ENCODE measurements at regions not wholly inside any gene's neighbourhood (a gene's known extent, or its start where the extent isn't known, plus 50 kb on each side); places are given as distances from the start of the nearest gene placed in this dataset.
"Not testable (repeated sequence)": the region's sequence is repeated elsewhere in the genome, so short reads cannot be mapped to it uniquely, and the experiment has no call there.

DNA sequence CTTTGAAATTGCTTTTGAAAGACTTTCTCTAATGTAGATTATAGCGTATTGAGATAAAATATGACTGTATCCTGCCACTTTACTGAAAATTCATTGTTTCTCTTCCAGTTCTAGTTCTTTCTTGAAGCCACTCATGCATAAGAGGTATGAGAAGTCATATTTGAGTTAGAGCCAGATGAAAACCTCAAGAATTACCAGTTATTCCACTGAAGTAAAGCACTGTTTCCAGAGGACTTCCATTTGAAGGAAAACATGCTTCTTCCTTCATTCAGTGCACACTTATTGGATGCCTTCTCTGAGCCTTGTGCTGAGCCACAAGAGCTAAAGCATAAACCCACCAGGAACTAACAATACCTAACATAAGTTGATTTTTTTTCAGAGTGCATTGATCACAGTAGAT is 513.4 kb downstream of the ZNF385D start:
- DNase-seq: no peak

DNA sequence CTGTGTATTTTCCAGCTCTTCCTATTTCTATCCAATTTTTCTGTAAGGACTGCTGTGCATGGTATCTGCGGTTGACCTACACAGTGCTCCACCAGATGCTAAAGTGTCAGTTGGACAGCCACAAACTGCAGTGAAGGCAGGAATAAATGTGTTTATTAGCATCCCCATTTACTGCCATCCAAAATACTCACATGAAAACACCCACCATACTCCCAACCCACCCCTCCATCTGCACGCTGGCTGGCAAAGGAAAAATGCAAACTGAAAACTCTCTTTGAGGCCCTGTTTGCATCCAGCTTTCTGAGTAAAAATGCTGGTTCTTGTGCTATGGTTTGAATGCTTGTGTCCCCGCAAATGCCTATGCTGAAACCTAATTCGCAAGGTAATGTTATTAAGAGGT is 515.5 kb downstream of the ZNF385D start:
- DNase-seq: no peak

GRCh38 chr3:21234933-21235332 is 516.1 kb downstream of the ZNF385D start:
- no peak for DNase-seq

DNA sequence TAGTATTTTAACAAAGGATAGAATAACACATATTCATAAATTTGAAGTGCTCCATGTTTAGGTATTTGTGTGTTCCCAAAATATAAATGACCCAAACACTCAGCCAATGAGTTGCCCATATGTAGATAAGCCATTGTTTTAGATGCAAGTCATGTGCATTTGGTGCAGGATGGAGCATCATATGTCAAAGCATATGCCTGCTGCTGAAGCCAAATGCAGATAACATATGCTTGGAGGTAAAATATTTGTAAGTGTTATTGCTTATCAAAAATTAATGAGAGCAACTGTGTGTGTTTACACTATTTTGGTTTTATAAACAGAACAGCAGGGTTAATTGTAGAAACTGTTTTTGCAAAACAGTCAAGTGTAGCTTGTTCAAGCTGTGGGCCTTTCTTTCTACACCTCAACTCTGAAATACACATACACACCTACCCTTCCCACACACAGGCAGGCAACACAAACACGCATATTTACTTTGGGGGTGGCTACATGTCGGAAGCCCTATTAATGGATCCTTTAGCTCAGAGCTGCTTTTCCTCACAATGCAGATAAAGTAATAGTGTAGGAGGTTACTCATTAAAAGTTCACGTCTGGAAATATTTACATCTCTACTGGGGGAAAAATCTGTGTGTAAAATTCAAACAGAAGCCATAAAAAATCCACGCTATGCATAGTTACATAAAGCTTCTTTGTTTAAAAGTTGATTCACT is 521.4 kb downstream of the ZNF385D start:
- DNase-seq: no peak

- peak; percentile 50 to 74 for DNase-seq
These were observed 524.9 kb downstream of the ZNF385D start for GRCh38 chr3:21226086-21226485.

GRCh38 chr3:21220944-21221343 is 530.1 kb downstream of the ZNF385D start:
- DNase-seq: no peak

DNA sequence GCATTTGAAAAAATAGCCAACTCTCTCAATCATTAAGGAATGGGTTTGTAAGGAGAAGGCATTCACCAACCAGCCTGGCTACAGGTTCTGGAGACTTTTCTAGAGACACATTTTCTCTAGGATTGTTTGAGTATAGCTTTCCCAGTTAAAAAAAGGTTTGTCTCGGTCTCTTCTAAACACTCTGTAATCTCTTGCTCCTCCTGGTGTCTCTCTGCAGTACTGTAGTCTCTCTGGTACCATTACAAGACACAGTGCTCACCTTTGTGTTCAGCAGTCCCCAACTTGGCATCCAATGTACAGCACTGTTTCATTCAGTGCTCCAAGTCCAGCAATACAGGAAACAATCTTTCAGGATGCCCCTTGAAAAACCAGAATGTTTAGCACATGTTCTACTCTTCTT is 534.4 kb downstream of the ZNF385D start:
- DNase-seq: no peak

GRCh38 chr3:21204122-21204521 is 546.9 kb downstream of the ZNF385D start:
- DNase-seq: not testable (repeated sequence)

DNA sequence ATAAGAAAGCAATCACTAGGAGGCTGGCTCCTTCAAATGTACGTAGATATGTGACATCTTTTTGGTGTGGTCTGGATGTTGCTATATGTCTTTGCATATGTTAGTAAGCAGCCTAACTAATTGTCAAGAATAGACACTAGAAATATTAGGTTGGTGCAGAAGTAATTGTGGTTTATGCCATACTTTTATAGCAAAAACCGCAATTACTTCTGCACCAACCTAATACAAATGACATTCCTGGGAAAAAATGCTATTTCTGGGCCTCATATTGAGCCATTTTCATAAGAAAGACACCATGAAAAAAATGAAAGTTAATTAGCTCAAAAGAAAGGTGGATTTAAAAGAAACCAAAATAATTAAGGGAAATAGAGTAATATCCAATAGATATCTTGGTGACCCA is 555.8 kb downstream of the ZNF385D start:
- DNase-seq: no peak

DNA sequence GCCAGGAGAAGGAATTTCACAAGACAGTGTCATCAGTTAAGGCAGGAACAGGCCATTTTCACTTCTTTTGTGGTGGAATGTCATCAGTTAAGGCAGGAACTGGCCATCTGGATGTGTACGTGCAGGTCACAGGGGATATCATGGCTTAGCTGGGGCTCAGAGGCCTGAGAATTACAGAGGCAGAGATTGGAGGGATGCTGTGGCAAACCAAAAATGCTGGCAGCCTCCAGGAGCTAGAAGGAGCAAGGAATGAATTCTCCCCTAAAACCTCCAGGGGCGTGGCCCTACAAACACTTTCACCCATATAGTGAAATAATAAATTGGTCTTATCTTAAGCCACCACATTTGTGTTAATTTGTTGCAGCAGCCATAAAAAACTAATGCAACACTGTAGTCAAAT is 557.0 kb downstream of the ZNF385D start:
- not testable (repeated sequence) for DNase-seq

- no peak for DNase-seq
These were observed 562.6 kb downstream of the ZNF385D start for GRCh38 chr3:21188459-21188858.

DNA sequence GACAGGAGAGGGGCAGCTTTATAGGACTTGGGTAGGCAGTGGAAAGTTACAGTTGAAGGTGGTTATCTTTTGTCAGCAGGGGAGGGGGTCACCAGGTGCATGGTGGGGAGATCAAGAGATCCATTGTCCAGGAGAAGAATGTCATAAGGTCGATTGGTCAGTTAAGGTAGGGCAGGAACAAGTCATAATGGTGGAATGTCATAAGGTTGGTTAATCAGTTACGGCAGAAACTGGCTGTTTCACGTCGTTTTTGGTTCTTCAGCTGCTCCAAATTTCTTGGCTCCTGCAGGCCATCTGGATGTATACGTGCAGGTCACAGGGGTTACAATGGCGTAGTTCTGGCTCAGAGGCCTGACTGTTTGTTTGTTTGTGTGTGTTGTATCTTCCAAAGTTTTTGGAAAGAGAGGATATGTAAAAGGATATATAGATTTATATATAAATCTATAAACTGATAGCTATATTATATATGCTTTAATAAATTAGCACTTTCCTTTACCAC is 565.1 kb downstream of the ZNF385D start:
- DNase-seq: no peak

- DNase-seq: peak in 1 of 2 experiments; percentile 4
These were observed 576.5 kb downstream of the ZNF385D start for GRCh38 chr3:21174461-21174860.

- DNase-seq: no peak
These were observed 580.0 kb downstream of the ZNF385D start for GRCh38 chr3:21170964-21171363.

DNA sequence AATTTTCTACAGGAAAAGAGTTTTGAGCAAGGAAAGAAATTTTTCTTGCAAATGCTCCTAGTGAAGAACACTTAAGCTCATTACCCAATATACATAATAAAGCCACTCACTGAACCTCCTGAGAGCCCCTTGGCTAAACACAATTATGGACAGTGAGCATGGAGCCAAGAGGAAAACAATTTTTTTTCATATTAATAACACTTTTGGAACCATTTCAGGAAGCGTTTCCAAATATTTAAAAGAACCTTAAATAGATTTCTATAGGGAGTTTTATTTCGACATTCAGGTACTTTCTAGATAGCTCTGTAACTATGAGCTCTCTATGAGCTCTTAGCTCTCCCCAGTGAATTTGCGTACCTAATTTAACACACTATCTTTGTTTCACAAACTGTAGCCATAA is 581.1 kb downstream of the ZNF385D start:
- DNase-seq: no peak

DNA sequence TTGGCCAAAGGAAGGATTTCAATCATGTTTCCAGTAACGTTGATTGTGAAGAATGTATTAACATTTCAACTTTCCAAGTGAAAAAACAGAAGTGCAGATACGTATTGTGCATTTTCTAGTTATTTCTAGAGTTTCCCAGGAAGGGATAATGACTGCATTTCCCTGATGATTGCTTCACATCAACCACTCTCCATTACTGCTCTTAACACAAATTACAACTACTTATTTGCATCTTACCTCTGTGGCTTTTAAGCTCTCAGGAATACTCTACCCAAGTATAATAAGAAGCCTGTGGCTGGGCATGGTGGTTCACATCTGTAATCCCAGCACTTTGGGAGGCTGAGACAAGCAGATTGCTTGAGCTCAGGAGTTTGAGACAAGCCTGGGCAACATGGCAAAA is 582.5 kb downstream of the ZNF385D start:
- no peak for DNase-seq

DNA sequence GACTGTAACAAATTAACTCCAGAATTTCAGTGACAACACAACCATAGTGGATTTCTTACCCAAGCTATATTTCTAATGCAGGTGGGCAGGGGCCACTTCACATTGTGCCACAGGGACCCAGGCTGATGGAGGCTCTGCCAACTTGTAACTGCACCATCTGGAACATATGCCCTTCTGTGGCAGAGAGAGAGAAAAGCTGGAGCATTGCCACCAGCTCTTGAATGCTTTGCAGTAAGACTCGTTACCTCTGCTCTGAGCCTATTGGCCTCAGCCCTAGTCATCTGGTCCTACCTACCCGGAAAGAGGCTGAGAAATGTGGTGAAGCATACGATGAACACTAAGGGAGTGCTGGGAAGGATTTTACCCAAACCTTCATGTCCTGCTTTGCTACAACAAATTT is 587.1 kb downstream of the ZNF385D start:
- peak; percentile 32 to 83 for DNase-seq

DNA sequence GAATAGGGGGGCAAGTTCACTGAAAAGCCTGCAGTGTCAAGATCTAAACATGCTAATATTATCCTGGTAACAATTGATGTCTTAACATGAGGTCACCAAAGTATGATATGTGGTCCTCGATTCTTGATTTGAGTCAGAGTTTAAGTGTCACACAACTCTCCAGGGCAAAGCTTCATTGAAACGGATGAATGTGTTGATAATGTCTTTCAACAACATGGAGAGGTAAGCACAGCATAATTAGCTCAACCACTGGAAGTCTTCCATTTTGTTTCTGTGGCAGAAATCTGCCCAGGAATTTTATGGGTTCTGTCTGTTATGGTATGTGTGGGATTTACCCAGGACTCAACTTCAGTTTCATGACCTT is 591.5 kb downstream of the ZNF385D start:
- no peak for DNase-seq

DNA sequence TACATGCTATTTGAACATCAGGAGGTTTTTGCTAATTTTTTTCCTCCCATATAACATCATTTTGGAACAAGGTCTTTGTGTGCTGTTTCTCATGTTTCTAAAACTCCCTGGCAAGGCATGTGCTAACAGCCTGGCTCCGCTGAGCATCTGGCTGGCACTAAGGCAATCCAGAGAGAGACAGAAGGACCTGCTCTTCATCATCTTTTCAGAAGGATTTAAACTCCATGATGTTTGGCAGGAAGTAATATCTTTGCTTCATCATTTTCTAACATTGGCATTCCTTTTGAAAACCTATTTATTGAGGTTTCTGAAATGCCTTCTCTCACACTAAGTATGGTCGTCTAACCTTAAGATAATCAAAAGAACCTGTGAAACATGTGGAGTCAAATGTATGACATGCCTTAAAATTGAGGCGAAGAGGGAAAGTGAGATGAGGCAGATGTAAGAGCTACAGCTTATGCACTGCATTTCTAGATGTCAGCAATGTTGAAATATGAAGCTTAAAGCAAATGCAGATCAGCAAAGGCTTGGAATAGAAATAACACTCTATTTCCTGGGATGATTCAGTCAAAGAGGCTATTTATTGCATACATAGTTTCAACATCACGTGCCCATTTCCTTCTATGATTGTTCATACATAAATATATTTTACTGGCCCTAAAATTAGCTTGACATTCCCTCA is 592.0 kb downstream of the ZNF385D start:
- DNase-seq: no peak

- no peak for DNase-seq
These were observed 596.1 kb downstream of the ZNF385D start for GRCh38 chr3:21154911-21155310.

- DNase-seq: no peak
These were observed 598.5 kb downstream of the ZNF385D start for GRCh38 chr3:21152555-21152954.

DNA sequence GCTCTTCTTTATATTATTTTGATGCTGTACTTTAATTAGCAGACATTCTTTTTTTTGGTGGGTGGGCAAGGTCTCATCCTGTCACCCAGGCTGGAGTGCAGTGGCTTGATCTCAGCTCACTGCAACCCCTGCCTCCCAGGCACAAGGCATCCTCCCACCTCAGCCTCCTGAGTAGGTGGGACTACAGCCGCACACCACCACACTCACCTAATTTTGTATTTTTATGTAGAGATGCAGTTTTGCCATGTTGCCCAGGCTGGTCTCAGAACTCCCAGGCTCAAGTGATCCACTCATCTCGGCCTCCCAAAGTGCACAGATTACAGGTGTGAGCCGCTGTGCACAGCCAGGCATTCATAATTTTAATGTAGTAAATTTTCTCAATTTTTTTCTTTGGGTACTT is 608.1 kb downstream of the ZNF385D start:
- no peak for DNase-seq

GRCh38 chr3:21142031-21142430 is 609.0 kb downstream of the ZNF385D start:
- DNase-seq: no peak

- no peak for DNase-seq
These were observed 610.2 kb downstream of the ZNF385D start for GRCh38 chr3:21140785-21141184.

GRCh38 chr3:21138085-21138484 is 612.9 kb downstream of the ZNF385D start:
- no peak for DNase-seq

All from cerebellar nuclear complex (tissue), 1 donor.